Mammary epithelial cell (primary cell): ENCODE measurements at regions not wholly inside any gene's neighbourhood (a gene's known extent, or its start where the extent isn't known, plus 50 kb on each side); places are given as distances from the start of the nearest gene placed in this dataset.

Source experiments
- CTCF ChIP-seq, 2 donors: IDR thresholded peaks in 1 of 2; conservative IDR thresholded peaks in 1 of 2; 2 replicates each; pipeline ENCODE4 v1.5.1; 2011 to 2012; ENCODE audit warnings: inconsistent platforms in 2 of 2, low read length in 2 of 2, mild to moderate bottlenecking in 2 of 2, control low read depth in 1 of 2, low read depth in 1 of 2; ENCODE audit not compliant: insufficient read depth in 1 of 2; ENCODE audit errors: extremely low read depth in 1 of 2
- EZH2 ChIP-seq: IDR thresholded peaks from 2 replicates; pipeline ENCODE4 v1.6.1; 2012; ENCODE audit warnings: low read length, inconsistent platforms, borderline replicate concordance

GRCh38 chr10:90286941-90287340 lies 570.9 kb downstream of the HTR7 start:
- TF ChIP-seq CTCF (conservative IDR thresholded peaks at IDR 0.05 in 1 of 2, IDR thresholded peaks at IDR 0.05 in 1 of 2; ENCODE audit: extremely low read depth in 1 of 2, insufficient read depth in 1 of 2, low read depth in 1 of 2, low read length in 2 of 2) (no peak), EZH2 (no peak)
